Sciatic nerve (tissue), 2 donors: ENCODE measurements at regions not wholly inside any gene's neighbourhood (a gene's known extent, or its start where the extent isn't known, plus 50 kb on each side); places are given as distances from the start of the nearest gene placed in this dataset.
"Not testable (repeated sequence)": the region's sequence is repeated elsewhere in the genome, so short reads cannot be mapped to it uniquely, and the experiment has no call there.

Experiments used
- ATAC-seq: fragments of 200-7000 bp; cut with Tn5 transposase; one replicate; pipeline ENCODE4 v1.9.1; 2020; ENCODE audit warnings: mild to moderate bottlenecking, moderate library complexity
- DNase-seq: peaks from one replicate; pipeline ENCODE4 v3.0.0-alpha.2; 2020; ENCODE audit warnings: low spot score
- intact Hi-C: fragments of 100-400 bp; cut with DNase I; formaldehyde crosslinking; loops from one replicate; pipeline ENCODE4 v1.14.2; 2022
- donor health status: DM: no; HTN: no; CAD: no.
- donor health status: DM: no; HTN: no; CAD: no.

DNA sequence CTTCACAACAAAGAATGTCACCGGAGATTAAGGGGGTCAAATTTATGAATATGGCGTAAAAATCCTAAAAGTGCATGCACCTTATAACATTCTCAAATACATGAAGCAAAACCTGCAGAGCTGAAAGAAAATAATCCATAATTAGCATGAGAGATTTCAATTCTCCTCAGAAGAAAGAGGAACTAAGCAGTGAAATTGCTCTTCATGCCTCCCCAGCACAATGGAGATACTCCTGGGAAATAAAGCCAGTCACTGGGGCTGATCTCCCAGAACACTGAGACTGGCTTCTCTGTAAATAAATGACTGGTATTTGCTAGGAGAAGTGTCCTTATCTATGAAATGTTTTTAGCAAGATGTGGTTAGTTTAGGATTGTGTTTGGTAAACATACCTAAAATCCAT, 68.1 kb downstream of the GOLGA6L6 start:
- ATAC-seq, intact Hi-C loops, DNase-seq: not testable (repeated sequence)

DNA sequence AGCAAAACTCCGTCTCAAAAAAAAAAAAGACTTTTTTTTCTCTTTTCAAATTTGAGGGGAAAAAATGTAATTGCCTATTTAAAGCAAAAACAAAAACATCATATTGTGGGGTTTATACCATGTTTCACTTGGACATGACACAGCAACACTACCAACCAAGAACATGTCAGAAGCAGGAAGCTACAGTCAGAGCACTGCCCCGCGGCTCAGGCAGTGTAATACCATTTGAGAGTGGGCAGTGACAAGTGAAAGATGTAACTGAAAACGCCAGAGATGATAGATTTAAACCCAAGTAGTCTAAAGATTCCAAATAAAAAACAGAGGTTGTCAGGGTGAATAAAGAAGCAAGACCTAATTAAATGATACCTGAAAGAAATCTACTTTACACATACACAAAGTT, 68.6 kb downstream of the GOLGA6L6 start:
- intact Hi-C loops, ATAC-seq: not testable (repeated sequence)

DNA sequence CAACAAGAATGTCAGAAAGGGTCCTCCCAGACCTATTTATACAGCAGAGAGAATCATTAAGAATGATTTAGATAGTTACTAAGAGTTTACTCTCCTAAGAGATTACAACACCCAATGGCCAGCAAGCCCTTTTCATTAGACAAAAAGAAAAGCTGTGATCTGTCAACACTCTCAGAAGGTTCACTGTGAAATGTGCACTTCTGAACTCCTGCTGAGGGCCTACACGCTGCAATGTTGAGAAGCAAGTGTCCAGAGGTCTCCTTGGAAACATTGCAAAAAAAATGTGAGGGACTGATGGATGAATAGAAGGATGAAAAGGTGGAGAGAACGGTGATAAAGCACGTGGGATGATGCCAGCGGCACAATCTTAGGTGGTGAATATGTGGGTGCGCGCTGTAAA, 70.8 kb downstream of the GOLGA6L6 start:
- ATAC-seq, DNase-seq, intact Hi-C loops: not testable (repeated sequence)

More for the DNA sequence above, 68.6 kb downstream of the GOLGA6L6 start:
- not testable (repeated sequence) for DNase-seq

DNA sequence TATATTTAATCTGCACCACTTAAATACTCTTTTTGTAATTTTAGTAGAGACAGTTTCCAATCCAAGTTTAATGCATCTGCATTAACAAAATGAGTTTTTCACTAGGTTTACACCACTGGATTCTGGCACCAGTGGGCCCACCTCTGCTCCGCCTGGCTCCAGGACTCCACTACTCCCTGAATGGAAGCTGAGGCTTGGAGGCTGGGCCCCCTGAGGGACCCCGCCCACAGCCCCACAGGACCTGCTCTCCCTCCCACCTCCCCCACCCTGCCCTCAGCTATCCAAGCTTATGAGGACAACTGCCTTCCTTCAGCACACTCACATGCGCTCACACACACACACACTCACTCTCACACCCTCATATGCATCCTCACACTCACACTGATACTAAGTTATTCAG, 100.5 kb downstream of the GOLGA6L6 start:
- intact Hi-C loops, ATAC-seq, DNase-seq: not testable (repeated sequence)

DNA sequence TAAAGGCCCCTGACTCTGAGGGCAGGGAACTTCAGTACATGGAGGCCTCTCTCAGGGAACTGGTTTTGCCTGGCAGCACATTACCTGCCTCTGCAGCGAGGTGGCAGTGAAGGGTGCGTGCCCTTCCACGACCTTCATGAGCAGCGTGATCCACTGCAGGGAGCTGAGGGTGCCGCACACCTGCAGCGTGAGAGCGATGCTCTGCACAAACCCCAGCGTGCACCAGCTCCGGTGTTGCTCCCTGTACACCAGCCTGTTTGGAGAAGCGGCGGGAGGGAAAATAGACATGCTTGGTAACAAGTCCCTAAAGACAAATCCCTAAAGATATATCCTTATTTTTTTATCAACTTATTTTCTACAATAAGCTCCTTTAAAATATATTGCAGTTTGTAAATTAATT, 101.2 kb downstream of the GOLGA6L6 start:
- DNase-seq, intact Hi-C loops, ATAC-seq: not testable (repeated sequence)

DNA sequence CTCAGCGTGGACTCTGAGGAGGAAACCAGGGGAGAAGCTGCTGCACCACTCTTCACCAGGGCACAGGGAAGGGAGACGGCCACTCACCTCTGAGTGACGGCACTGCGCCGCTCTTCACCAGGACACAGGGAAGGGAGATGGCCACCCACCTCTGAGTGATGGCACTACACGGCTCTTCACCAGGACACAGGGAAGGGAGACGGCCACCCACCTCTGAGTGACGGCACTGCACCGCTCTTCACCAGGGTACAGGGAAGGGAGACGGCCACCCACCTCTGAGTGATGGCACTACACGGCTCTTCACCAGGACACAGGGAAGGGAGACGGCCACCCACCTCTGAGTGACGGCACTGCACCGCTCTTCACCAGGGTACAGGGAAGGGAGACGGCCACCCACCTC, 102.5 kb downstream of the GOLGA6L6 start:
- ATAC-seq, intact Hi-C loops, DNase-seq: not testable (repeated sequence)

DNA sequence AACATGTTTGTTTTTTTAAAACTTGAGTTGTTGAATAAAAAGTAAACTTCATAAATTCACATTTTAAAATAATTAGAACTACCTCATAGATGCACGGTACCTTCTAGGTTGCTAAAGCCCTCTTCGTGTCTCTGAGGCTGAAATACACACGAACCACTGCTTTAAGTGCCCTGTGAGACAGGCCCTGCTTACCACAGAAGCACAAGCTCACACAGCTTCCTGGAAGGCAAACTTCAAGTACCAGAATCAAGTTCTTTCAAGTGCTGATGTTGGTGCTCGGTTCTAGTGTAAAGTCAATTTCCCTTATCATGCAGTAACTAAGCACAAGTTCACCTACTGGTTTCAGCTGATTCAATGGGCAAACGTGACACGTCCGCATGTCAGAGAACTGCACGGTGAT, 103.3 kb downstream of the GOLGA6L6 start:
- DNase-seq, intact Hi-C loops, ATAC-seq: not testable (repeated sequence)

DNA sequence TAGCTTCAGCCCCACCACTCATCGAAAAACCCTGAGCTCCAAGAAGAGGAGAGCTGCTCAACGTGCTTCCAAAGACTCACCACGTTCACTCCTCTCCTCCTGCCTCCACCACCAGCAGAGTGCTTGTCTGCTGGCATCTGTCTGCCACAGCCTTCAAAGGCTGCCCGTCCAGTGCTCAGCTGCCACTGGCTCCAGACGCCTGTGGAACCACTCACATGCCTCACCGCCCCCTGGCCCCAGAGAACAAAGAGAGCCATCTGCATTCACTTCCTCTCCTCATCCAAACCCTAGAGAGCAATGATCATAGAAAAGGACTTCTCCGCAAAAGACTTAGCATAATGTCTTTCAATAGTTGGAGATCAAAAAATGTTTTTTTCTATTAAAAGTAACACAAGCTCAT, 108.1 kb downstream of the GOLGA6L6 start:
- ATAC-seq, intact Hi-C loops, DNase-seq: not testable (repeated sequence)

DNA sequence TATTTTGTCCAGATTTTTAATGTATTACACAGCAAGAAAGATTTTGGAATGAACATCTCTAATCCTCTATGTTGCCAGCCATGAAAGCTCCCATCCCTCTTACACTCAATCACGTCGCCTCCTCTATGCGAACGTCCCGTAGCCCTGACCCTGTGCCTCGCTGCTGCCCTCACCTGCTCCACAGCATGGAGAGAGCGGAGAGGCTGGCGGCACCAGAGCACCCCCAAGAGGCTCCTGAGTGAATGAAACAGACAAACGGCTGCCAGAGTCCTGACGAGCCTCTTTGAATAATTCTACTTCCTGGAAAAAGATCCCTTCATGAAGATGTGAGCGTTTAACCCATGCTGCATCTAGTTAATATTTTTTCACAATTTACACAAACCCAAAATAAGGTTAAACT, 111.1 kb downstream of the GOLGA6L6 start:
- ATAC-seq: peak; percentile 65
- intact Hi-C loops, DNase-seq: not testable (repeated sequence)

DNA sequence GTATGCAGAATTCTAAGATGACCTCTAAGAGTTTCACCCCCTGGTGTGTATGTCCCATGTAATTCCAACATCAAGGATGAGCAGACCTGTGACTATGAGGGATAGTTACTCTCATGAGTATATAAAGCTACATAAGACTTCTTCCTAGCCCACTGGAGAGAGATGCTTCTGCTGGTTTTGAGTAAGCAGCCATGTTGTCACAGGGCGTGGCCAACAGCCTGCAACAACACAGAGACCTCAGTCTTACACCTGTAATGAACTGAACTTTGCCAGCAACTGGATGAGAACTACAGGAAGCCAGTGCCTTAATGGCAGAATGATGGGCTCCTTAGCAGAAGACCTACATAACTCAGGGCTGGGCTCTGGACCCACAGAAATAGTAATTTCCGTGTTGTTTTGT, 120.9 kb downstream of the GOLGA6L6 start:
- DNase-seq, intact Hi-C loops, ATAC-seq: not testable (repeated sequence)

DNA sequence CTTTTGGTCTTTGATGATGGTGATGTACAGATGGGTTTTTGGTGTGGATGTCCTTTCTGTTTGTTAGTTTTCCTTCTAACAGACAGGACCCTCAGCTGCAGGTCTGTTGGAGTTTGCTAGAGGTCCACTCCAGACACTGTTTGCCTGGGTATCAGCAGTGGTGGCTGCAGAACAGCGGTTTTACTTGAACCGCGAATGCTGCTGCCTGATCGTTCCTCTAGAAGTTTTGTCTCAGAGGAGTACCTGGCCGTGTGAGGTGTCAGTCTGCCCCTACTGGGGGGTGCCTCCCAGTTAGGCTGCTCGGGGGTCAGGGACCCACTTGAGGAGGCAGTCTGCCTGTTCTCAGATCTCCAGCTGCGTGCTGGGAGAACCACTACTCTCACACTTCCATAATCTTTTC, 125.0 kb downstream of the GOLGA6L6 start:
- intact Hi-C loops, ATAC-seq, DNase-seq: not testable (repeated sequence)

DNA sequence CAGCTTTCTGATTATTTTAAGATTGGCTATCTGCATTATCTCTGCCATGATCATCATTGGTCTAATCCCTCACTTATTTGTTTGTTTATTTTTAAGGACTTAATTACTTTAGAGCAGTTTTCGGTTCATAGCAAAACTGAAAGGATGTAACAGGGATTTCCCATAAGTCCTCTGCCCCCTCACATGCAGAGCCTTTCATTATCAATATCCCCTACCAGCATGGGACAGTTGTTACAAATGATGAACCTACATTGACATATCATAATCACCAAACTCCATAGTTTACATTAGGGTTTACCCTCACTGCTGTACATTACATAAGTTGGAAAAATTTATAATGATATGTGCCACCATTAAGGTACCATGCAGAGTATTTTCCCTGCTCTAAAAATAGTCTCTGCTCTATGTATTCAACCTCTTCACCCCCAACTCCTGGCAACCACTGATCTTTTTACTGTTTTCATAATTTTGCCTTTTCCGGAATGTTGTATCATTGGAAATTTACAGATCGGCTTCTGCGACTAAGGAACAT, 131.9 kb downstream of the GOLGA6L6 start:
- intact Hi-C loops, DNase-seq, ATAC-seq: not testable (repeated sequence)

DNA sequence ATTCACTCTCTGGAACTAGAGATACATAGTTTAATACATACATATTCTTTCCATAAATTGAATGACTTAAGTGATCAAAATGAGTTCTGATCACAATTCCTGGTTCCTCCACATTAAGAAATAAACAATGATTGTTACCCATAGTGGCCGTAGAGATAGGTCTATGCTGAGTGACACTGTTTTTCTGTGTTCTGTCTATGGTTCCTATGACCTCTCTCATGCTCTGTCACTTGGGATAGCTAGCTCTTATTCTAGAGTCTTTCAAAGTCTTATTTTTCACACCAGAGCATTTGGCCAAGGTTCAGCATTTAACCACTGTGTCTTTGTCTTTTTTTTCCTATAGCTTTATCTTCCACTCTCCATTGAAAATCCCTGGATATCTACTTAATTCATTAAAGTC, 132.4 kb downstream of the GOLGA6L6 start:
- DNase-seq: no peak
- ATAC-seq: no peak
- intact Hi-C loops: no loop called here

DNA sequence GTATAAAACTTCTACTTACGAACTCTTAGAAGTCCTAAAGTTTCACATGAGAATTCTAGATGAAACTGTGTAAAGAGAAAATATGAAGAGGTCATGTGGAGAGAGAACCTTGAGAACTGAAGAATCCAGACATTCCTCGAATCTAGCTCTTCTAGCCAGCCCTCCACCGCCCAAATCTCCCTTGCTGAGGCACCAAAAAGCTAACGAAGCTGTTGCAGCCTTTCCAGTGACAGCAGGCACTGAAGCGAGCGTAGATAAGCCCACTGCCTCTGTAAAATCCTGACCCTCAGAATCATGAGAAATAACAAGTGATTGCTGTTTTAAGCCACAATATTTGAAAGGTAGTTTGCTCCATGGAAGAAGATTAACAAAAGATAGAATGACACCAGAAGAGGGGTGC, 134.0 kb downstream of the GOLGA6L6 start:
- DNase-seq (no peak), ATAC-seq (no peak)
- intact Hi-C loops: no loop called here

DNA sequence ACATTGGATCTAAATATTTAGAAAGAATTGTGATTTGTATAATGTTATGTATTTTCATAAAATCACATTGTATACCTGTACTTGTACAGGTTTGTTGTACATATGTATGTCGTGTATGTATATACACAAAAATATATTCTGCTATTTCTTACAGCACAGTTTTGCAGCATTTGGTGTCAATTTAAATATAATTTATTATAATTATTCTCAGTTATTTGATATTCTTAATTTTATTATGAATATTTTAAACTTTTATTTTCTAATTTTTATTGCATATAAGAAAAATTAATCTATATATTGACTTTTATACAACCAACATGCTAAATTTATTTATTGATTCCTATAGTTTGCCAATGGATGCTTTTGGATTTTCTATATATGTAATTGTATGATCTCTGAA, 137.0 kb downstream of the GOLGA6L6 start:
- intact Hi-C loops, ATAC-seq, DNase-seq: not testable (repeated sequence)

DNA sequence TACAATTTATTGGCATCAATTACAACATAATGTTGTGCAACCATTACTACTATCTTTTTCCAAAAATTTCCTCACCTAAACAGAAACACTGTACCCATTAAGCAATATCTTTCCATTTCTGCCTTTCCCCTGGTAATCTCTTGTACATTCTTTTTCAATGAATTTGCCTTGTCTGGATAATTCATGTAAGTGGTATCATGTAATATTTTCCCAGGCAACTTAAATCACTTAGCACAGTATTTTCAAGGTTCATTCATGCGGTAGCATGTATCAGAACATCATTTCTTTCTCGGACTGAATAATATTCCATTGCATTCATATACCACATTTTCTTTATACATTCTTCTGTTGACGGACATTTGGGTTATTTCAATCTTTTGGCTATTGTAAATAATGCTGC, 139.0 kb downstream of the GOLGA6L6 start:
- intact Hi-C loops, ATAC-seq, DNase-seq: not testable (repeated sequence)

DNA sequence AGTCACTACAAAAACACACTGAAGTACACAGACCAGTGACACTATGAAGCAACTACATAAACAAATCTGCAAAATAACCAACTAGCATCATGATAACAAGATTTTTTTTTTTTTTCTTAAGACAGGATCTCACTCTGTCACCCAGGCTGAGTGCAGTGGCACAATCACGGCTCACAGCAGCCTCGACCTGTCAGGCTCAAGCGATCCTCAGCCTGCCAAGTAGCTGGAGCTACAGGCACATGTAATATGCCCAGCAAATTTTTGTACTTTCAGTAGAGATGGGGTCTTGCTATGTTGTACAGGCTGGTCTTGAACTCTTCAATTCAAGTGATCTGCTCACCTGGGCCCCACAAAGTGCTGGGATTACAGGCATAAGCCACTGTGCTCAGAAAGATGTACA, 140.5 kb downstream of the GOLGA6L6 start:
- intact Hi-C loops, DNase-seq, ATAC-seq: not testable (repeated sequence)

DNA sequence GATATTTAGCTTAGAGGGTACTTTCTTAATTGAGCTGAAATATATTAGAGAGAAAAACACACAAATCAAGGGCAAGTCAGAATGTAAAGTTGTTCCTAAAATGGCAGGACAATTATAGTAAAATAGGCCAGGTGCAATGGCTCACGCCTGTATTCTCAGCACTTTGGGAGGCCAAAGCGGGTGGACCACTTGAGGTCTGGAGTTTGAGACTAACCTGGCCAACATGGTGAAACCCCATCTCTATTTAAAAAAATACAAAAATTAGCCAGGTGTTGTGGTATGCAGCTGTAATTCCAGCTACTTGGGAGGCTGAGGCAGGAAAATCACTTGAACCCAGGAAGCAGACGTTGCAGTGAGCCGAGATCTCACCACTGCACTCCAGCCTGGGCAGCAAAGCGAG, 142.9 kb downstream of the GOLGA6L6 start:
- ATAC-seq, DNase-seq, intact Hi-C loops: not testable (repeated sequence)

DNA sequence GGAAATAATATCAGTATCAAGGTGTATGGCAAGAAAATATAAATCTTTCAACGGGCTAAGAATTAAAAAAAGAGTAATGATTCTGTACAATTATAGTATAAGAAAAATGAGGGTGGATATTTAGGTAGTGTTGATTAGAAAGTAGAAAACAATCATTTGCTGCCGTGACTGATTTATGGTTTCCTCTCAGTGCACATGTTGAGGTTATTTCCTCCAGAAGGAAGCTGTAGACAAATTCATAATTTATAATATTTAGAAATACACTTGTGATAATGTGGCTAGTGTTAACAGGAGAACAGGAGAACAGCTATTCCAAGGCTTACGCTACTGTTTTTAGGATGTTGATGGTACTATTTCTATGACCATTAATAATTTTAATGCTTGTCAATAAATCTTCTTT, 153.4 kb downstream of the GOLGA6L6 start:
- intact Hi-C loops, DNase-seq, ATAC-seq: not testable (repeated sequence)

DNA sequence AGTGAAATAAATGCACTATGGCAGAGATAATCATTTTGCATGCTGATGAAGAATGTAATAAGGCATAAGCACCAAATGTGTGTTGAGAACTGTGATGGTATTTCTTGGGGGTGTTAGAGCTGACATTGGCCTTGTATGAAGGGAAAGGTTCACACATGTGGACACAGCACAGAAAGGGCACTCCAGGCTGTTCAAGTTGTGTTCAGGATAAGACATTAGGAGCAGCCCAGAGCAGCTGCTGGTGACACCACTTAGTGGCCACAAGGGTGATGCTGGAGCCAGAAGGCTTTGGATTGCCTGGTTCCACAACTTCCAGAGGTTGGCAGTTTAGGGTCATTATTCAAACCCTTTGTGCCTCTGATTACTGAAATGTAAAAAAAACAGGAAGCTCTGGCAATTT, 155.4 kb downstream of the GOLGA6L6 start:
- ATAC-seq: no peak
- intact Hi-C loops: no loop called here
- no peak for DNase-seq

DNA sequence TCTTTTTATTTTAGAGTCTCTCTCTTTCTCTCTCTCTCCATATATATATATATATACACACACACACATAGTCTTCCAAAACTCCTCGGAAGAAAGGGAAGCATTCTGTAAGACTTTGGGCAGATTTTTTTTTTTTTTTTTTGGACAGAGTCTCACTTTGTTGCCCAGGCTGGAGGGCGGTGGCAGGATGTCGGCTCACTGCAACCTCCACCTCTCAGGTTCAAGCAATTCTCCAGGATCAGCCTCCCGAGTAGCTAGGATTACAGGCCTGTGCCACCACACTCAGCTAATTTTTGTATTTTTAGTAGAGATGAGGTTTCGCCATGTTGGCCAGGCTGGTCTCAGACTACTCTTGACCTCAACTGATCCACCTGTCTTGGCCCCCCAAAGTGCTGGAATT, 161.4 kb downstream of the GOLGA6L6 start:
- DNase-seq, ATAC-seq, intact Hi-C loops: not testable (repeated sequence)
